GM12878 (cell line): ENCODE measurements at regions not wholly inside any gene's neighbourhood (a gene's known extent, or its start where the extent isn't known, plus 50 kb on each side); places are given as distances from the start of the nearest gene placed in this dataset.

Source experiments
- ATAC-seq: fragments of 200-7000 bp; cut with Tn5 transposase; 3 replicates; pipeline ENCODE4 v1.9.1; 2020; ENCODE audit warnings: mild to moderate bottlenecking, moderate library complexity
- BruUV-seq: library from RNA; stranded (reverse); fragments of 400-500 nt; replicated peaks from 2 replicates; lab custom pipeline; 2021; lab: Mats Ljungman, UMichigan
- CTCF ChIA-PET: fragments of 300-600 bp; sonication (Branson Sonifier 250); formaldehyde crosslinking; extraction: SDS; loops from one replicate; lab custom pipeline; 2021; ENCODE audit warnings: inconsistent platforms; lab: Yijun Ruan, JAX
- POLR2A ChIA-PET: fragments of 350-600 bp; formaldehyde crosslinking; extraction: SDS; loops from one replicate; lab custom pipeline; 2021; ENCODE audit warnings: inconsistent platforms; lab: Charles Lee
- RAD21 ChIA-PET: fragments of 300-600 bp; sonication (Branson Sonifier 250); formaldehyde crosslinking; loops from one replicate; lab custom pipeline; 2023; ENCODE audit warnings: antibody characterized with exemption; ENCODE audit not compliant: unreplicated experiment; lab: Charles Lee
- SMC1A ChIA-PET: fragments of 300-600 bp; sonication (Branson Sonifier 250); formaldehyde crosslinking; loops from one replicate; lab custom pipeline; 2023; ENCODE audit not compliant: unreplicated experiment, uncharacterized antibody; lab: Charles Lee
- DNase-seq: peaks from one replicate; pipeline ENCODE4 v3.0.0-alpha.2; 2011; ENCODE audit warnings: low read depth, low spot score
- FAIRE-seq: peaks from 3 replicates; lab custom pipeline; 2011; peaks lifted over from hg19 to GRCh38; lab: Jason Lieb, UNC
- H2AFZ ChIP-seq: 2 replicates; pipeline ENCODE4 v1.6.0; 2011; ENCODE audit warnings: low read depth, low read length, control low read depth; ENCODE audit not compliant: control insufficient read depth
- H3K27ac ChIP-seq: 2 replicates; pipeline ENCODE4 v1.5.1; 2011; ENCODE audit warnings: control low read depth; ENCODE audit not compliant: control insufficient read depth, insufficient read depth
- H3K27me3 ChIP-seq, 2 experiments: replicated peaks in 1 of 2; 2 replicates each; pipeline versions ENCODE4 v1.6.0 to v1.6.1; 2011; ENCODE audit warnings: low read length in 1 of 2; ENCODE audit not compliant: control insufficient read depth in 2 of 2, insufficient read depth in 2 of 2
- H3K36me3 ChIP-seq, 2 experiments: 2 replicates each; pipeline ENCODE4 v1.5.1; 2011; ENCODE audit warnings: low read length in 1 of 2; ENCODE audit not compliant: control insufficient read depth in 2 of 2, insufficient read depth in 2 of 2
- H3K4me1 ChIP-seq: 2 replicates; pipeline ENCODE4 v1.6.1; 2011; ENCODE audit warnings: mild to moderate bottlenecking, low read length, moderate library complexity, mixed read lengths; ENCODE audit not compliant: control insufficient read depth, insufficient read depth
- H3K4me2 ChIP-seq: 2 replicates; pipeline ENCODE4 v1.6.0; 2011; ENCODE audit warnings: control low read depth; ENCODE audit not compliant: control insufficient read depth, insufficient read depth
- H3K4me3 ChIP-seq: fragments of 200-600 bp; sonication (generic); 2 replicates; pipeline ENCODE4 v1.5.1; 2016
- H3K79me2 ChIP-seq: 2 replicates; pipeline ENCODE4 v1.6.0; 2011; ENCODE audit warnings: low read length; ENCODE audit not compliant: control insufficient read depth, insufficient read depth
- H3K9ac ChIP-seq: 2 replicates; pipeline ENCODE4 v1.8.0; 2011; ENCODE audit warnings: low read length, control low read depth, mixed read lengths; ENCODE audit not compliant: control insufficient read depth, insufficient read depth
- H3K9me3 ChIP-seq: replicated peaks from 3 replicates; pipeline ENCODE4 v1.5.1; 2011; ENCODE audit warnings: mild to moderate bottlenecking, low read length; ENCODE audit not compliant: control insufficient read depth, insufficient read depth
- H4K20me1 ChIP-seq: 2 replicates; pipeline ENCODE4 v1.6.0; 2011; ENCODE audit not compliant: control insufficient read depth, insufficient read depth
- GATAD2B ChIP-seq: fragments of 450-650 bp; conservative IDR thresholded peaks from 2 replicates; pipeline ENCODE4 v1.6.1; 2017; ENCODE audit warnings: low read depth, mild to moderate bottlenecking, moderate library complexity
- NRF1 ChIP-seq: conservative IDR thresholded peaks from 2 replicates; pipeline ENCODE4 v1.6.1; 2011; ENCODE audit warnings: mild to moderate bottlenecking, low read depth, low read length, improper control_type of control experiment
- SMAD1 ChIP-seq: fragments of 450-650 bp; IDR thresholded peaks from 2 replicates; pipeline ENCODE4 v1.6.1; 2018; ENCODE audit warnings: mild to moderate bottlenecking, low read depth; ENCODE audit not compliant: partially characterized antibody
- SPI1 ChIP-seq: IDR thresholded peaks from 2 replicates; pipeline ENCODE4 v1.6.1; 2011; ENCODE audit warnings: low read depth, mild to moderate bottlenecking, low read length, moderate library complexity, borderline replicate concordance; ENCODE audit not compliant: insufficient read depth
- STAT3 ChIP-seq: IDR thresholded peaks from 2 replicates; pipeline ENCODE4 v1.6.1; 2011; ENCODE audit warnings: low read depth, low read length, improper control_type of control experiment
- ZNF622 ChIP-seq: fragments of 450-650 bp; IDR thresholded peaks from 2 replicates; pipeline ENCODE4 v1.6.1; 2017; ENCODE audit warnings: mild to moderate bottlenecking, inconsistent platforms
- ZSCAN29 ChIP-seq: fragments of 450-650 bp; IDR thresholded peaks from 2 replicates; pipeline ENCODE4 v1.6.1; 2017; ENCODE audit warnings: mild to moderate bottlenecking, moderate library complexity
- ZZZ3 ChIP-seq: IDR thresholded peaks from 2 replicates; pipeline ENCODE4 v1.6.1; 2011; ENCODE audit warnings: low read depth; ENCODE audit not compliant: control insufficient read depth, insufficient read length
- WGBS: methylation state at CpG from one replicate; pipeline ENCODE4 v1.1.6; 2016; ENCODE audit warnings: low lambda C conversion rate; ENCODE audit not compliant: insufficient replicate concordance, insufficient coverage; ENCODE audit errors: missing lambda C conversion rate; 5-methylcytosine and 5-hydroxymethylcytosine counted together
- in situ Hi-C: fragments of 300-500 bp; cut with MboI; formaldehyde crosslinking; loops from 9 replicates; pipeline ENCODE4 v1.14.3; 2018; ENCODE audit warnings: mixed read lengths
- intact Hi-C: fragments of 100-400 bp; cut with micrococcal nuclease; formaldehyde crosslinking; loops from one replicate; pipeline ENCODE4 v1.14.2; 2022; ENCODE audit not compliant: unreplicated experiment
- TF ChIP-seq, protein P1 (sequence below): IDR thresholded peaks from 2 replicates; pipeline ENCODE4 v1.6.1; 2011; ENCODE audit warnings: borderline replicate concordance, low read depth, mild to moderate bottlenecking, moderate library complexity, mixed read lengths, low read length; ENCODE audit not compliant: insufficient read depth; ENCODE audit errors: extremely low read length
- TF ChIP-seq, protein P2 (sequence below): fragments of 450-650 bp; IDR thresholded peaks from 2 replicates; pipeline ENCODE4 v1.6.1; 2016; ENCODE audit warnings: mild to moderate bottlenecking
- TF ChIP-seq, protein P3 (sequence below): fragments of 450-650 bp; IDR thresholded peaks from 2 replicates; pipeline ENCODE4 v1.6.1; 2017; ENCODE audit warnings: mild to moderate bottlenecking

DNA sequence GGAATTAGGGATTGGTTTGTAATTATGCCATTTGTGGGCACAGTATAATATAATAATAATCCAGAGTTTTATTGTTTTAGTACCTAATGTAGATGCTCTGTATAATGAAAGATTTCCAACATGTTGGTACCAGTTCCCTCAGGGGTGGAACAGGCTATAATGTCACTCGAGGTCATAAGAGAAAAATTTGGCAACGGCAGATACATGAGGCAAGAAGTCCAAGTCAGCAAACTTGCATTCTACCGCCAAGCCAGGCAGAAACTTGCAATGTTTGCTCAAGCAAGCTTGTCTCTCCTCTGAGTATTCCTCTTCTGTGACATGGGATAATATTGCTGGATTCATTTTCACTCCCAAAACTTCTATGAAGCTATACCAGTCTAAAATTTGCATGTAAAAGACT lies 520.0 kb upstream of the SALL3 start:
- SMC1A ChIA-PET: interaction anchor here (0.7 kb wide), 1 partner anchor 50 kb away, joined by 3 read pairs; no protein-coding TSS in a partner anchor
- Histone ChIP-seq H3K4me2 (no peak overlapping the region), H2AFZ (no peak overlapping the region), H3K4me1 (no peaks in the 10 kb centered on the region), H3K9ac (no peak overlapping the region), H3K9me3 (no peaks in the 10 kb centered on the region), H3K27ac (no peak overlapping the region), H3K36me3 (no peaks in the 10 kb centered on the region; a peak in 1 of 4 replicates), H4K20me1 (no peaks in the 10 kb centered on the region), H3K79me2 (no peaks in the 10 kb centered on the region), H3K4me3 (no peak overlapping the region), H3K27me3 (no peaks in the 10 kb centered on the region)
- no peak for ATAC-seq
- BruUV-seq: no TSS peak
- WGBS: 14% methylated on average over 3 of the region's 3 CpGs
- FAIRE-seq: no peak
- no peak for DNase-seq
- RAD21 ChIA-PET: no interaction called here
- CTCF ChIA-PET: no interaction called here
- intact Hi-C loops: loop anchor here (10.0 kb wide), 1 partner anchor 55 kb away; no protein-coding TSS in a partner anchor
- in situ Hi-C loops: no loop called here
- no peak for TF ChIP-seq NRF1
- TF ChIP-seq, protein P1, sequence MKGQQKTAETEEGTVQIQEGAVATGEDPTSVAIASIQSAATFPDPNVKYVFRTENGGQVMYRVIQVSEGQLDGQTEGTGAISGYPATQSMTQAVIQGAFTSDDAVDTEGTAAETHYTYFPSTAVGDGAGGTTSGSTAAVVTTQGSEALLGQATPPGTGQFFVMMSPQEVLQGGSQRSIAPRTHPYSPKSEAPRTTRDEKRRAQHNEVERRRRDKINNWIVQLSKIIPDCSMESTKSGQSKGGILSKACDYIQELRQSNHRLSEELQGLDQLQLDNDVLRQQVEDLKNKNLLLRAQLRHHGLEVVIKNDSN: no peak
- TF ChIP-seq, protein P2, sequence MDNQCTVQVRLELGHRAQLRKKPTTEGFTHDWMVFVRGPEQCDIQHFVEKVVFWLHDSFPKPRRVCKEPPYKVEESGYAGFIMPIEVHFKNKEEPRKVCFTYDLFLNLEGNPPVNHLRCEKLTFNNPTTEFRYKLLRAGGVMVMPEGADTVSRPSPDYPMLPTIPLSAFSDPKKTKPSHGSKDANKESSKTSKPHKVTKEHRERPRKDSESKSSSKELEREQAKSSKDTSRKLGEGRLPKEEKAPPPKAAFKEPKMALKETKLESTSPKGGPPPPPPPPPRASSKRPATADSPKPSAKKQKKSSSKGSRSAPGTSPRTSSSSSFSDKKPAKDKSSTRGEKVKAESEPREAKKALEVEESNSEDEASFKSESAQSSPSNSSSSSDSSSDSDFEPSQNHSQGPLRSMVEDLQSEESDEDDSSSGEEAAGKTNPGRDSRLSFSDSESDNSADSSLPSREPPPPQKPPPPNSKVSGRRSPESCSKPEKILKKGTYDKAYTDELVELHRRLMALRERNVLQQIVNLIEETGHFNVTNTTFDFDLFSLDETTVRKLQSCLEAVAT: no peak
- POLR2A ChIA-PET: interaction anchor here (0.6 kb wide), 1 partner anchor 453 kb away, joined by 5 read pairs; no protein-coding TSS in a partner anchor

DNA sequence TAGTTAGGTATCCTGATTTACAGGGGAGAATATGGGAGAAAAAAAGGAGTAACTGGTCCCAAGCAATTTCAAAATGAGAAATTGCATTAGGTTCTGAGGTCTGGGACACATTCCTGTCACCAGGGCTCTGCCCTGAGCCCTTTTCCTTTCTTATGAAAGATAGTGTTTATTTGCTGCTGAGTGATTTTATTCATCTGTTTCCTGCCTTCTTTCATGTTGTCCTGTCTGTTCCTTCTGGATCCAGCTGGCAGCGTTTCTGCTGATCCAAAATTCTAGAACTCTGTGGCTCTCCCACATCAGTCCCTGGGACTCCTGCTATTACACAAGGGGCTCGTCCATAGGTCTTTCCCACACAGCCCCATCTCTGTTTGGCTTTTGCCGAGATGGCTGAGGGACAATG lies 519.1 kb upstream of the SALL3 start:
- no peaks in the 10 kb centered on the region for H3K27me3 ChIP-seq
- H3K4me2 ChIP-seq: no peak overlapping the region
- ATAC-seq (no peak), FAIRE-seq (no peak), DNase-seq (no peak)
- no peak overlapping the region for H3K9ac ChIP-seq
- H3K9me3 ChIP-seq: no peaks in the 10 kb centered on the region
- no TSS peak for BruUV-seq
- H2AFZ ChIP-seq: no peak overlapping the region
- H3K4me3 ChIP-seq: no peak overlapping the region
- H3K4me1 ChIP-seq: no peaks in the 10 kb centered on the region
- no peak overlapping the region for H3K27ac ChIP-seq
- no peaks in the 10 kb centered on the region; a peak in 1 of 4 replicates for H3K36me3 ChIP-seq
- H3K79me2 ChIP-seq: no peaks in the 10 kb centered on the region
- WGBS: 18% methylated on average over 3 of the region's 3 CpGs
- SMC1A ChIA-PET: interaction anchor here (0.7 kb wide), 1 partner anchor 49 kb away, joined by 3 read pairs; no protein-coding TSS in a partner anchor
- intact Hi-C loops (no loop called here), in situ Hi-C loops (no loop called here)
- H4K20me1 ChIP-seq: no peaks in the 10 kb centered on the region
- CTCF ChIA-PET: no interaction called here
- RAD21 ChIA-PET: no interaction called here
- POLR2A ChIA-PET: no interaction called here
- TF ChIP-seq, protein P3, sequence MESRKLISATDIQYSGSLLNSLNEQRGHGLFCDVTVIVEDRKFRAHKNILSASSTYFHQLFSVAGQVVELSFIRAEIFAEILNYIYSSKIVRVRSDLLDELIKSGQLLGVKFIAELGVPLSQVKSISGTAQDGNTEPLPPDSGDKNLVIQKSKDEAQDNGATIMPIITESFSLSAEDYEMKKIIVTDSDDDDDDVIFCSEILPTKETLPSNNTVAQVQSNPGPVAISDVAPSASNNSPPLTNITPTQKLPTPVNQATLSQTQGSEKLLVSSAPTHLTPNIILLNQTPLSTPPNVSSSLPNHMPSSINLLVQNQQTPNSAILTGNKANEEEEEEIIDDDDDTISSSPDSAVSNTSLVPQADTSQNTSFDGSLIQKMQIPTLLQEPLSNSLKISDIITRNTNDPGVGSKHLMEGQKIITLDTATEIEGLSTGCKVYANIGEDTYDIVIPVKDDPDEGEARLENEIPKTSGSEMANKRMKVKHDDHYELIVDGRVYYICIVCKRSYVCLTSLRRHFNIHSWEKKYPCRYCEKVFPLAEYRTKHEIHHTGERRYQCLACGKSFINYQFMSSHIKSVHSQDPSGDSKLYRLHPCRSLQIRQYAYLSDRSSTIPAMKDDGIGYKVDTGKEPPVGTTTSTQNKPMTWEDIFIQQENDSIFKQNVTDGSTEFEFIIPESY: no peak
- TF ChIP-seq ZSCAN29 (no peak), GATAD2B (no peak), ZZZ3 (no peak), SPI1 (no peak), SMAD1 (no peak), ZNF622 (no peak), STAT3 (no peak)
